ENCODE measurements at regions not wholly inside any gene's neighbourhood (a gene's known extent, or its start where the extent isn't known, plus 50 kb on each side); places are given as distances from the start of the nearest gene placed in this dataset.

DNA sequence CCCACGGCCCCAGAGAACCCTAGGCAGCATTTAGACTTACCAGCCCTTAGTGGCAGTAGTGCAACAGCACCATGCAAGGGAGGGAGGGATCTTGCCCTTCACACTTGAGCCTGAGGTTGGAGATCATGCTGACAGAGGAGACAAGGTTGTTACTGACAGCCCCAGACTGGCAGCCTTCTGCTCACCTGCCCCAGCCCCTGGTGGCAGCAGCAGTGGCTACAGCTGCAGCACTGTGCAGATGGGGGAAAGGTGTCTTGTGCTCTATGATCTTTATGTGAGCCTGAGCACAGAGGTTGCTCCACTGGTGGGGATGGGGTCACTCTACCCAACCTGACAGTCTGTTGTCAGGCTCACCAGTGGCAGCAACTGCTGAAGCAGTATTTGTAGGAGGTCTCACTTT, 501.2 kb upstream of the LRRTM4 start:
- TF ChIP-seq, protein P1, sequence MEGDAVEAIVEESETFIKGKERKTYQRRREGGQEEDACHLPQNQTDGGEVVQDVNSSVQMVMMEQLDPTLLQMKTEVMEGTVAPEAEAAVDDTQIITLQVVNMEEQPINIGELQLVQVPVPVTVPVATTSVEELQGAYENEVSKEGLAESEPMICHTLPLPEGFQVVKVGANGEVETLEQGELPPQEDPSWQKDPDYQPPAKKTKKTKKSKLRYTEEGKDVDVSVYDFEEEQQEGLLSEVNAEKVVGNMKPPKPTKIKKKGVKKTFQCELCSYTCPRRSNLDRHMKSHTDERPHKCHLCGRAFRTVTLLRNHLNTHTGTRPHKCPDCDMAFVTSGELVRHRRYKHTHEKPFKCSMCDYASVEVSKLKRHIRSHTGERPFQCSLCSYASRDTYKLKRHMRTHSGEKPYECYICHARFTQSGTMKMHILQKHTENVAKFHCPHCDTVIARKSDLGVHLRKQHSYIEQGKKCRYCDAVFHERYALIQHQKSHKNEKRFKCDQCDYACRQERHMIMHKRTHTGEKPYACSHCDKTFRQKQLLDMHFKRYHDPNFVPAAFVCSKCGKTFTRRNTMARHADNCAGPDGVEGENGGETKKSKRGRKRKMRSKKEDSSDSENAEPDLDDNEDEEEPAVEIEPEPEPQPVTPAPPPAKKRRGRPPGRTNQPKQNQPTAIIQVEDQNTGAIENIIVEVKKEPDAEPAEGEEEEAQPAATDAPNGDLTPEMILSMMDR (IDR thresholded peaks at IDR 0.05 in 4 of 5, conservative IDR thresholded peaks at IDR 0.05 in 1 of 5), result no peak
- TF ChIP-seq POLR2A (IDR thresholded peaks at IDR 0.05), result no peak
